ENCODE measurements at regions not wholly inside any gene's neighbourhood (a gene's known extent, or its start where the extent isn't known, plus 50 kb on each side); places are given as distances from the start of the nearest gene placed in this dataset.

DNA sequence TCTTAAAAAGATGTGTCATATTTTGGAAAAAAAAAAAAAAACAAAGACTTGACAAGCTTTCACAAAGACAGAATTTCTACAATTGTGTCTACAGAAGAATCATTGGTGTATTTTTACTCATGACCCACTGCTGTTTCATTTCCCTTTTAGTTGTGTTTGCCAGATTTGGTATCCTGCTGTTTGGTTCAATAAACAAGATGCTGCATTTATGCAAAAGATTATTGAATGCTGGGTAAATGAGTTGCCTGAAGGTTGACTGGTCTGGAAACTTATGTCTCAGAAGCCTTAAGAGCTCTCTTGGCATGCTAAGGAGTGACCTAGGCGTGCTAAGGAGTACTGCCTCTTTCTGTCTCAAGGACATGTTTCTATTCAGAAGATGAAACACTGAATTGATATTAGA lies 64.9 kb upstream of the NPY2R start:
- Mint-ChIP-seq H3K4me1 (ENCODE audit: low read depth) (no peaks in the 10 kb centered on the region), H3K4me3 (no peak overlapping the region), H3K27me3 (ENCODE audit: insufficient read depth) (no peaks in the 10 kb centered on the region), H3K36me3 (ENCODE audit: low read depth) (no peaks in the 10 kb centered on the region), H3K9me3 (peaks cover 18% of the 10 kb centered on the region), H3K27ac (no peak overlapping the region)
- TF ChIP-seq, protein P1, sequence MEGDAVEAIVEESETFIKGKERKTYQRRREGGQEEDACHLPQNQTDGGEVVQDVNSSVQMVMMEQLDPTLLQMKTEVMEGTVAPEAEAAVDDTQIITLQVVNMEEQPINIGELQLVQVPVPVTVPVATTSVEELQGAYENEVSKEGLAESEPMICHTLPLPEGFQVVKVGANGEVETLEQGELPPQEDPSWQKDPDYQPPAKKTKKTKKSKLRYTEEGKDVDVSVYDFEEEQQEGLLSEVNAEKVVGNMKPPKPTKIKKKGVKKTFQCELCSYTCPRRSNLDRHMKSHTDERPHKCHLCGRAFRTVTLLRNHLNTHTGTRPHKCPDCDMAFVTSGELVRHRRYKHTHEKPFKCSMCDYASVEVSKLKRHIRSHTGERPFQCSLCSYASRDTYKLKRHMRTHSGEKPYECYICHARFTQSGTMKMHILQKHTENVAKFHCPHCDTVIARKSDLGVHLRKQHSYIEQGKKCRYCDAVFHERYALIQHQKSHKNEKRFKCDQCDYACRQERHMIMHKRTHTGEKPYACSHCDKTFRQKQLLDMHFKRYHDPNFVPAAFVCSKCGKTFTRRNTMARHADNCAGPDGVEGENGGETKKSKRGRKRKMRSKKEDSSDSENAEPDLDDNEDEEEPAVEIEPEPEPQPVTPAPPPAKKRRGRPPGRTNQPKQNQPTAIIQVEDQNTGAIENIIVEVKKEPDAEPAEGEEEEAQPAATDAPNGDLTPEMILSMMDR (IDR thresholded peaks at IDR 0.05), result no peak
- DNase-seq, result no peak

All from HFFc6 (cell line).